SK-N-SH (cell line): ENCODE measurements at regions not wholly inside any gene's neighbourhood (a gene's known extent, or its start where the extent isn't known, plus 50 kb on each side); places are given as distances from the start of the nearest gene placed in this dataset.

Experiments used
- CTCF ChIA-PET: fragments of 300-600, 350-600 bp; formaldehyde crosslinking; extraction: SDS; loops from one replicate; lab custom pipeline; 2021; lab: Yijun Ruan, JAX
- POLR2A ChIA-PET: fragments of 350-600 bp; sonication (Branson Sonifier 250); formaldehyde crosslinking; extraction: SDS; loops from one replicate; lab custom pipeline; 2020; ENCODE audit warnings: antibody characterized with exemption, inconsistent platforms; lab: Yijun Ruan, JAX
- DNase-seq: peaks from one replicate; pipeline ENCODE4 v3.0.0; 2012
- H2AFZ ChIP-seq: fragments of 200-600 bp; sonication (generic); 2 replicates; pipeline ENCODE4 v1.8.1; 2016; ENCODE audit warnings: antibody characterized with exemption, mild to moderate bottlenecking, low read depth
- H3F3A ChIP-seq: fragments of 200-600 bp; sonication (generic); replicated peaks from 2 replicates; pipeline ENCODE3; 2016; ENCODE audit warnings: antibody characterized with exemption, mild to moderate bottlenecking; ENCODE audit not compliant: insufficient read depth
- H3K27ac ChIP-seq, 2 experiments: fragments of 200-500 bp in 1 of 2; fragments of 200-600 bp in 1 of 2; sonication (Bioruptor generic) in 1 of 2; sonication (generic), shearing (Covaris generic) in 1 of 2; 2 replicates each; pipeline versions ENCODE4 v1.5.1 to v1.6.1; 2014 to 2016; ENCODE audit warnings: low read depth in 2 of 2, inconsistent platforms in 1 of 2, low read length in 1 of 2, mild to moderate bottlenecking in 1 of 2, mixed read lengths in 1 of 2
- H3K27me3 ChIP-seq: fragments of 200-600 bp; sonication (generic), shearing (Covaris generic); 2 replicates; pipeline ENCODE4 v1.6.1; 2016; ENCODE audit warnings: mixed run types; ENCODE audit not compliant: insufficient read depth
- H3K36me3 ChIP-seq, 2 experiments: fragments of 200-500 bp in 1 of 2; fragments of 200-600 bp in 1 of 2; sonication (Bioruptor generic) in 1 of 2; sonication (generic) in 1 of 2; replicated peaks in 1 of 2; 2 replicates each; pipeline versions ENCODE3 to v1.5.1; 2014 to 2016; ENCODE audit warnings: low read length in 1 of 2, mild to moderate bottlenecking in 1 of 2; ENCODE audit not compliant: insufficient read depth in 2 of 2, control insufficient read depth in 1 of 2
- H3K4me1 ChIP-seq, 2 experiments: fragments of 200-500 bp in 1 of 2; fragments of 200-600 bp in 1 of 2; sonication (Bioruptor generic) in 1 of 2; sonication (generic), shearing (Covaris generic) in 1 of 2; 2 replicates each; pipeline versions ENCODE4 v1.5.1 to v1.6.1; 2014 to 2016; ENCODE audit warnings: low read depth in 1 of 2, low read length in 1 of 2, mixed run types in 1 of 2; ENCODE audit not compliant: insufficient read depth in 2 of 2, control insufficient read depth in 1 of 2
- H3K4me2 ChIP-seq: fragments of 200-600 bp; sonication (generic), shearing (Covaris generic); 2 replicates; pipeline ENCODE4 v1.6.1; 2017; ENCODE audit warnings: mixed run types
- H3K4me3 ChIP-seq, 2 experiments: fragments of 200-500 bp in 1 of 2; fragments of 200-600 bp in 1 of 2; sonication (Bioruptor generic) in 1 of 2; sonication (generic), shearing (Covaris generic) in 1 of 2; 2 replicates each; pipeline versions ENCODE4 v1.5.1 to v1.8.1; 2014 to 2016; ENCODE audit warnings: low read depth in 2 of 2, inconsistent platforms in 1 of 2, low read length in 1 of 2, mild to moderate bottlenecking in 1 of 2, mixed read lengths in 1 of 2, moderate library complexity in 1 of 2
- H3K79me2 ChIP-seq: fragments of 200-600 bp; sonication (generic); 2 replicates; pipeline ENCODE4 v1.8.1; 2017; ENCODE audit warnings: mild to moderate bottlenecking; ENCODE audit not compliant: insufficient read depth
- H3K9ac ChIP-seq: fragments of 200-600 bp; sonication (generic); 2 replicates; pipeline ENCODE4 v1.6.1; 2017; ENCODE audit warnings: mixed run types
- H3K9me2 ChIP-seq: fragments of 200-600 bp; sonication (generic); 2 replicates; pipeline ENCODE4 v1.6.1; 2017; ENCODE audit warnings: mixed run types
- H3K9me3 ChIP-seq: fragments of 200-600 bp; sonication (generic); 2 replicates; pipeline ENCODE4 v1.6.1; 2017; ENCODE audit warnings: mixed run types, mild to moderate bottlenecking, moderate library complexity
- H4K20me1 ChIP-seq: fragments of 200-600 bp; sonication (generic); 2 replicates; pipeline ENCODE4 v1.6.1; 2017; ENCODE audit warnings: mild to moderate bottlenecking, mixed run types; ENCODE audit not compliant: insufficient read depth
- CHD2 ChIP-seq: fragments of 150-350 bp; IDR thresholded peaks from 2 replicates; pipeline ENCODE4 v1.6.1; 2018; ENCODE audit warnings: low read length; ENCODE audit not compliant: partially characterized antibody
- CTCF ChIP-seq: fragments of 200-600 bp; sonication (generic); IDR thresholded peaks from 2 replicates; pipeline ENCODE4 v1.6.1; 2017; ENCODE audit warnings: antibody characterized with exemption, mild to moderate bottlenecking, moderate library complexity
- ELF1 ChIP-seq: IDR thresholded peaks from 2 replicates; pipeline ENCODE4 v1.4.0; 2012
- EZH2phosphoT487 ChIP-seq: fragments of 200-600 bp; sonication (generic); IDR thresholded peaks from 2 replicates; pipeline ENCODE4 v1.6.1; 2017; ENCODE audit warnings: low read depth, mixed run types, mild to moderate bottlenecking, antibody characterized with exemption, moderate library complexity, borderline replicate concordance
- FOSL2 ChIP-seq: IDR thresholded peaks from 2 replicates; pipeline ENCODE4 v1.4.0; 2012; ENCODE audit warnings: low read depth, mild to moderate bottlenecking, moderate library complexity, borderline replicate concordance
- FOXJ3 ChIP-seq: sonication (generic); formaldehyde crosslinking; IDR thresholded peaks from 2 replicates; pipeline ENCODE4 v1.5.1; 2020; ENCODE audit warnings: mild to moderate bottlenecking, missing genetic modification reagents
- GABPA ChIP-seq: IDR thresholded peaks from 2 replicates; pipeline ENCODE4 v1.4.0; 2012; ENCODE audit warnings: low read depth, mild to moderate bottlenecking
- GATA2 ChIP-seq: sonication (generic); formaldehyde crosslinking; IDR thresholded peaks from 2 replicates; pipeline ENCODE4 v1.5.0; 2020; ENCODE audit warnings: mild to moderate bottlenecking, missing genetic modification reagents
- MAX ChIP-seq: IDR thresholded peaks from 2 replicates; pipeline ENCODE4 v1.4.0; 2012; ENCODE audit warnings: low read depth
- PBX3 ChIP-seq: IDR thresholded peaks from 2 replicates; pipeline ENCODE4; 2012
- POLR2AphosphoS5 ChIP-seq: IDR thresholded peaks from 2 replicates; pipeline ENCODE4 v1.6.1; 2012; ENCODE audit warnings: low read depth, low read length
- RAD21 ChIP-seq: IDR thresholded peaks from 2 replicates; pipeline ENCODE4 v1.6.1; 2012; ENCODE audit warnings: mild to moderate bottlenecking, low read length
- RCOR1 ChIP-seq: fragments of 150-350 bp; IDR thresholded peaks from 2 replicates; pipeline ENCODE4 v1.6.1; 2017; ENCODE audit warnings: antibody characterized with exemption, low read length
- RFX5 ChIP-seq: IDR thresholded peaks from 2 replicates; pipeline ENCODE4 v1.6.1; 2012; ENCODE audit warnings: mild to moderate bottlenecking, improper control_type of control experiment, low read length
- RXRA ChIP-seq: IDR thresholded peaks from 2 replicates; pipeline ENCODE4 v1.4.0; 2012; ENCODE audit warnings: low read depth, mild to moderate bottlenecking, borderline replicate concordance
- SIN3A ChIP-seq: IDR thresholded peaks from 2 replicates; pipeline ENCODE4 v1.6.1; 2012; ENCODE audit warnings: low read depth, mild to moderate bottlenecking, low read length, moderate library complexity, borderline replicate concordance
- SMC3 ChIP-seq: IDR thresholded peaks from 2 replicates; pipeline ENCODE4 v1.6.1; 2012; ENCODE audit warnings: low read depth, low read length, improper control_type of control experiment
- TAF1 ChIP-seq: IDR thresholded peaks from 2 replicates; pipeline ENCODE4 v1.6.1; 2012; ENCODE audit warnings: low read depth, mild to moderate bottlenecking, low read length, moderate library complexity, borderline replicate concordance
- TEAD4 ChIP-seq: IDR thresholded peaks from 2 replicates; pipeline ENCODE4 v1.4.0; 2012; ENCODE audit warnings: mild to moderate bottlenecking, borderline replicate concordance; ENCODE audit not compliant: insufficient read depth
- USF2 ChIP-seq: fragments of 150-350 bp; IDR thresholded peaks from 2 replicates; pipeline ENCODE4 v1.6.1; 2017; ENCODE audit warnings: antibody characterized with exemption, low read length, low read depth, borderline replicate concordance
- YY1 ChIP-seq: IDR thresholded peaks from 2 replicates; pipeline ENCODE4 v1.4.0; 2012; ENCODE audit warnings: low read depth, mild to moderate bottlenecking
- ZBTB33 ChIP-seq: IDR thresholded peaks from 2 replicates; pipeline ENCODE4 v1.4.0; 2012; ENCODE audit warnings: low read depth, borderline replicate concordance
- WGBS: methylation state at CpG from one replicate; pipeline ENCODE4 v1.1.6; 2017; ENCODE audit warnings: low lambda C conversion rate; 5-methylcytosine and 5-hydroxymethylcytosine counted together

- Histone ChIP-seq H3K79me2 (no peaks in the 10 kb centered on the region), H2AFZ (no peak overlapping the region), H3K9me3 (no peaks in the 10 kb centered on the region), H3F3A (no peaks in the 10 kb centered on the region), H3K27me3 (no peaks in the 10 kb centered on the region), H4K20me1 (no peaks in the 10 kb centered on the region), H3K4me3 (no peak overlapping the region), H3K9me2 (no peaks in the 10 kb centered on the region), H3K4me2 (no peak overlapping the region), H3K9ac (no peak overlapping the region), H3K4me1 (no peaks in the 10 kb centered on the region), H3K27ac (no peak overlapping the region), H3K36me3 (no peaks in the 10 kb centered on the region)
- TF ChIP-seq FOXJ3 (CRISPR knock-in tag) (no peak), CTCF (no peak), PBX3 (no peak)
- DNase-seq, result no peak
- CTCF ChIA-PET, result interaction anchor here (1.1 kb wide), 1 partner anchor 27 kb away, joined by 3 read pairs; no protein-coding TSS in a partner anchor
- POLR2A ChIA-PET, result no interaction called here
- 48% methylated on average over 9 of the region's 9 CpGs for WGBS
Observed at GRCh38 chr20:39762716-39763115, 800.6 kb downstream of the DHX35 start.

- Histone ChIP-seq H3K27me3 (no peaks in the 10 kb centered on the region), H3K4me3 (no peak overlapping the region), H3K4me2 (no peak overlapping the region), H3K36me3 (no peaks in the 10 kb centered on the region), H3K4me1 (no peaks in the 10 kb centered on the region), H3K9me2 (no peaks in the 10 kb centered on the region), H3K79me2 (no peaks in the 10 kb centered on the region), H2AFZ (no peak overlapping the region), H3K9me3 (no peaks in the 10 kb centered on the region), H3K9ac (no peak overlapping the region), H4K20me1 (no peaks in the 10 kb centered on the region), H3K27ac (no peak overlapping the region), H3F3A (no peaks in the 10 kb centered on the region)
- CTCF ChIA-PET, result no interaction called here
- no peak for TF ChIP-seq GATA2 (CRISPR knock-in tag)
- TF ChIP-seq ELF1, result no peak
- TF ChIP-seq MAX, result no peak
- no peak for TF ChIP-seq RCOR1
- TF ChIP-seq RAD21, result no peak
- TF ChIP-seq RFX5, result no peak
- TF ChIP-seq USF2, result no peak
- no peak for TF ChIP-seq PBX3
- TF ChIP-seq SIN3A, result no peak
- no peak for TF ChIP-seq SMC3
- TF ChIP-seq POLR2AphosphoS5, result no peak
- no peak for TF ChIP-seq ZBTB33
- no peak for TF ChIP-seq RXRA
- no peak for TF ChIP-seq YY1
- TF ChIP-seq GABPA, result no peak
- TF ChIP-seq TAF1, result no peak
- TF ChIP-seq EZH2phosphoT487, result no peak
- TF ChIP-seq TEAD4, result no peak
- TF ChIP-seq FOSL2, result no peak
- TF ChIP-seq CHD2, result no peak
- 18% methylated on average over 4 of the region's 4 CpGs for WGBS
- POLR2A ChIA-PET, result no interaction called here
- DNase-seq, result no peak
Observed at GRCh38 chr20:39758876-39759275, 796.7 kb downstream of the DHX35 start.
